ENCODE measurements at regions not wholly inside any gene's neighbourhood (a gene's known extent, or its start where the extent isn't known, plus 50 kb on each side); places are given as distances from the start of the nearest gene placed in this dataset.

DNA sequence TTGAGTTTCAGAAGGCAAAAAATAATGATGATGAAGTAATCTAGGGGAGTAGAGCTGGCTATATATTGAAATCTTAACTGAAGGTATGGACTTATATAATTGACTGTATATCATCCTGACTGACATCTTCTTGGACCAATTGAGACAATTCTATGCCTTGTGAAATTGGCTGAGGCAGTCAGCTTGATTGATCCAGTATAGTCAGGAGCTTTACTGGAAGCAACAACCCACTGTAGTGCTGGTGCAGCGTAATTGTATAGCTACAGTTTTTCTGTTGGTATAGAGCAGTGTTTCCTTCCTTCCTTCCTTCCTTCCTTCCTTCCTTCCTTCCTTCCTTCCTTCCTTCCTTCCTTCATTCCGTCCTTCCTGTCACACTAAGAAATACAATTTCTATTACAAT is 268.0 kb downstream of the NUF2 start:
- TF ChIP-seq, protein P1, sequence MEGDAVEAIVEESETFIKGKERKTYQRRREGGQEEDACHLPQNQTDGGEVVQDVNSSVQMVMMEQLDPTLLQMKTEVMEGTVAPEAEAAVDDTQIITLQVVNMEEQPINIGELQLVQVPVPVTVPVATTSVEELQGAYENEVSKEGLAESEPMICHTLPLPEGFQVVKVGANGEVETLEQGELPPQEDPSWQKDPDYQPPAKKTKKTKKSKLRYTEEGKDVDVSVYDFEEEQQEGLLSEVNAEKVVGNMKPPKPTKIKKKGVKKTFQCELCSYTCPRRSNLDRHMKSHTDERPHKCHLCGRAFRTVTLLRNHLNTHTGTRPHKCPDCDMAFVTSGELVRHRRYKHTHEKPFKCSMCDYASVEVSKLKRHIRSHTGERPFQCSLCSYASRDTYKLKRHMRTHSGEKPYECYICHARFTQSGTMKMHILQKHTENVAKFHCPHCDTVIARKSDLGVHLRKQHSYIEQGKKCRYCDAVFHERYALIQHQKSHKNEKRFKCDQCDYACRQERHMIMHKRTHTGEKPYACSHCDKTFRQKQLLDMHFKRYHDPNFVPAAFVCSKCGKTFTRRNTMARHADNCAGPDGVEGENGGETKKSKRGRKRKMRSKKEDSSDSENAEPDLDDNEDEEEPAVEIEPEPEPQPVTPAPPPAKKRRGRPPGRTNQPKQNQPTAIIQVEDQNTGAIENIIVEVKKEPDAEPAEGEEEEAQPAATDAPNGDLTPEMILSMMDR (IDR thresholded peaks at IDR 0.05), result no peak
- TF ChIP-seq POLR2AphosphoS5 (IDR thresholded peaks at IDR 0.05) (no peak), POLR2A (IDR thresholded peaks at IDR 0.05) (no peak)
